ENCODE measurements at regions not wholly inside any gene's neighbourhood (a gene's known extent, or its start where the extent isn't known, plus 50 kb on each side); places are given as distances from the start of the nearest gene placed in this dataset.

- Histone ChIP-seq H3K4me2 (ENCODE audit: low read length) (no peak overlapping the region), H3K27me3 (ENCODE audit: low read depth, low read length) (peaks cover 51% of the 10 kb centered on the region), H3K36me3 (replicated peaks; ENCODE audit: low read depth, low read length) (no peaks in the 10 kb centered on the region), H4K20me1 (ENCODE audit: insufficient read depth, low read length) (no peaks in the 10 kb centered on the region), H2AFZ (ENCODE audit: low read depth, low read length) (no peak overlapping the region), H3K9me3 (ENCODE audit: insufficient read depth, low read length) (no peaks in the 10 kb centered on the region), H3K79me2 (ENCODE audit: low read length) (no peaks in the 10 kb centered on the region), H3K4me3 (ENCODE audit: low read length) (no peak overlapping the region), H3K4me1 (ENCODE audit: low read length) (no peaks in the 10 kb centered on the region), H3K9ac (ENCODE audit: low read length) (no peak overlapping the region), H3K27ac (ENCODE audit: low read length) (no peak overlapping the region)
- TF ChIP-seq EZH2phosphoT487 (IDR thresholded peaks at IDR 0.05; ENCODE audit: low read depth) = no peak
- TF ChIP-seq CTCF (IDR thresholded peaks at IDR 0.05; ENCODE audit: low read depth, low read length) = no peak
These were observed 350.5 kb upstream of the OR4E1 start for GRCh38 chr14:22024137-22024536.

GRCh38 chr14:22018890-22019289 lies 345.3 kb upstream of the OR4E1 start:
- H4K20me1 ChIP-seq (ENCODE audit: insufficient read depth, low read length) = no peaks in the 10 kb centered on the region
- H2AFZ ChIP-seq (ENCODE audit: low read depth, low read length) = no peak overlapping the region
- no peaks in the 10 kb centered on the region for H3K79me2 ChIP-seq (ENCODE audit: low read length)
- no peaks in the 10 kb centered on the region for H3K36me3 ChIP-seq (replicated peaks; ENCODE audit: low read depth, low read length)
- no peak overlapping the region for H3K9ac ChIP-seq (ENCODE audit: low read length)
- no peaks in the 10 kb centered on the region for H3K4me1 ChIP-seq (ENCODE audit: low read length)
- H3K9me3 ChIP-seq (ENCODE audit: insufficient read depth, low read length) = no peaks in the 10 kb centered on the region
- H3K4me3 ChIP-seq (ENCODE audit: low read length) = no peak overlapping the region
- H3K27ac ChIP-seq (ENCODE audit: low read length) = no peak overlapping the region
- TF ChIP-seq EZH2phosphoT487 (IDR thresholded peaks at IDR 0.05; ENCODE audit: low read depth) = no peak
- no peak for TF ChIP-seq CTCF (IDR thresholded peaks at IDR 0.05; ENCODE audit: low read depth, low read length)
- H3K27me3 ChIP-seq (ENCODE audit: low read depth, low read length) = peaks cover 30% of the 10 kb centered on the region
- H3K4me2 ChIP-seq (ENCODE audit: low read length) = no peak overlapping the region

- H3K79me2 ChIP-seq (ENCODE audit: low read length) = no peaks in the 10 kb centered on the region
- TF ChIP-seq EZH2phosphoT487 (IDR thresholded peaks at IDR 0.05; ENCODE audit: low read depth) (no peak), CTCF (IDR thresholded peaks at IDR 0.05; ENCODE audit: low read depth, low read length) (no peak)
- no peak overlapping the region for H3K4me3 ChIP-seq (ENCODE audit: low read length)
- H3K36me3 ChIP-seq (replicated peaks; ENCODE audit: low read depth, low read length) = no peaks in the 10 kb centered on the region
- no peaks in the 10 kb centered on the region for H3K4me1 ChIP-seq (ENCODE audit: low read length)
- H4K20me1 ChIP-seq (ENCODE audit: insufficient read depth, low read length) = no peaks in the 10 kb centered on the region
- H3K9ac ChIP-seq (ENCODE audit: low read length) = no peak overlapping the region
- no peak overlapping the region for H2AFZ ChIP-seq (ENCODE audit: low read depth, low read length)
- no peak overlapping the region for H3K4me2 ChIP-seq (ENCODE audit: low read length)
- H3K27ac ChIP-seq (ENCODE audit: low read length) = no peak overlapping the region
- H3K9me3 ChIP-seq (ENCODE audit: insufficient read depth, low read length) = no peaks in the 10 kb centered on the region
- peaks cover 13% of the 10 kb centered on the region for H3K27me3 ChIP-seq (ENCODE audit: low read depth, low read length)
These were observed 338.8 kb upstream of the OR4E1 start for GRCh38 chr14:22012452-22012851.

- Histone ChIP-seq H3K4me3 (ENCODE audit: low read length) (no peak overlapping the region), H3K27ac (ENCODE audit: low read length) (no peak overlapping the region), H3K79me2 (ENCODE audit: low read length) (no peaks in the 10 kb centered on the region), H4K20me1 (ENCODE audit: insufficient read depth, low read length) (no peaks in the 10 kb centered on the region), H3K9ac (ENCODE audit: low read length) (no peak overlapping the region), H3K27me3 (ENCODE audit: low read depth, low read length) (peaks cover 17% of the 10 kb centered on the region), H3K4me1 (ENCODE audit: low read length) (no peaks in the 10 kb centered on the region), H2AFZ (ENCODE audit: low read depth, low read length) (no peak overlapping the region), H3K36me3 (replicated peaks; ENCODE audit: low read depth, low read length) (no peaks in the 10 kb centered on the region), H3K4me2 (ENCODE audit: low read length) (no peak overlapping the region), H3K9me3 (ENCODE audit: insufficient read depth, low read length) (no peaks in the 10 kb centered on the region)
- TF ChIP-seq EZH2phosphoT487 (IDR thresholded peaks at IDR 0.05; ENCODE audit: low read depth) = no peak
- no peak for TF ChIP-seq CTCF (IDR thresholded peaks at IDR 0.05; ENCODE audit: low read depth, low read length)
These were observed 337.6 kb upstream of the OR4E1 start for GRCh38 chr14:22011253-22011642.

Measured in OCI-LY3 (cell line).